Spleen (tissue), 7 donors: ENCODE measurements at regions not wholly inside any gene's neighbourhood (a gene's known extent, or its start where the extent isn't known, plus 50 kb on each side); places are given as distances from the start of the nearest gene placed in this dataset.

Experiments used
- POLR2A ChIP-seq, 3 donors: fragments of 450-650 bp; IDR thresholded peaks; one replicate each; pipeline ENCODE4 v1.5.1; 2017; ENCODE audit warnings: antibody characterized with exemption in 3 of 3, mild to moderate bottlenecking in 1 of 3
- TF ChIP-seq, protein P1 (sequence below), 11 experiments: fragments of 200-600 bp in 7 of 11; fragments of 450-650 bp in 4 of 11; sonication (generic) in 4 of 11; IDR thresholded peaks in 8 of 11; conservative IDR thresholded peaks in 3 of 11; 1 replicate in 7 of 11; 2 replicates in 4 of 11; pipeline versions ENCODE4 v1.4.0 to v1.8.0; 2016 to 2021; ENCODE audit warnings: antibody characterized with exemption in 11 of 11, inconsistent platforms in 4 of 11, mild to moderate bottlenecking in 1 of 11
- donor health status: DM: no; HTN: no; CAD: no; lungs with moderate emphysema.
- donor health status: DM: no; HTN: no; CAD: no.
- donor health status: DM: no; HTN: no; CAD: no.

DNA sequence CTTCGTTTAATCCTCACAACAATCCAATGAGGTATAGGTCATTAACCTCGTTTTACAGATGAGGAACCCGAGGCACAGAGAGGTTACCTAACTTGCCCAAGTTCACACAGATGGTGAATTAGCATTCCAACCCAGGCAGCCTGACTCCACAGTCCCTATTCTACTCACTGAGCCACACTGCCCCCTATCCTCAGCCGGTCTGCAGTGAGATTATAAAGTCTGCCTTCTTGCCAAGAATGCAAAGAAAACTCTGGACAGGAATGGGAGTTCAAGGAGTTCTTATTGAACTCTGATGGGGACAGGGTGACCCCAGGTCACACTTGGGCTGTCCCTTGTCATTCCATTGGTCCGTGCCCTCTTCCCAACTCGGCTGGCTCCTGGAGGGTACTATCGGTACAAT, 94.0 kb upstream of the KCNK12 start:
- TF ChIP-seq, protein P1, sequence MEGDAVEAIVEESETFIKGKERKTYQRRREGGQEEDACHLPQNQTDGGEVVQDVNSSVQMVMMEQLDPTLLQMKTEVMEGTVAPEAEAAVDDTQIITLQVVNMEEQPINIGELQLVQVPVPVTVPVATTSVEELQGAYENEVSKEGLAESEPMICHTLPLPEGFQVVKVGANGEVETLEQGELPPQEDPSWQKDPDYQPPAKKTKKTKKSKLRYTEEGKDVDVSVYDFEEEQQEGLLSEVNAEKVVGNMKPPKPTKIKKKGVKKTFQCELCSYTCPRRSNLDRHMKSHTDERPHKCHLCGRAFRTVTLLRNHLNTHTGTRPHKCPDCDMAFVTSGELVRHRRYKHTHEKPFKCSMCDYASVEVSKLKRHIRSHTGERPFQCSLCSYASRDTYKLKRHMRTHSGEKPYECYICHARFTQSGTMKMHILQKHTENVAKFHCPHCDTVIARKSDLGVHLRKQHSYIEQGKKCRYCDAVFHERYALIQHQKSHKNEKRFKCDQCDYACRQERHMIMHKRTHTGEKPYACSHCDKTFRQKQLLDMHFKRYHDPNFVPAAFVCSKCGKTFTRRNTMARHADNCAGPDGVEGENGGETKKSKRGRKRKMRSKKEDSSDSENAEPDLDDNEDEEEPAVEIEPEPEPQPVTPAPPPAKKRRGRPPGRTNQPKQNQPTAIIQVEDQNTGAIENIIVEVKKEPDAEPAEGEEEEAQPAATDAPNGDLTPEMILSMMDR (IDR thresholded peaks at IDR 0.05 in 8 of 11, conservative IDR thresholded peaks at IDR 0.05 in 3 of 11), result no peak
- TF ChIP-seq POLR2A (IDR thresholded peaks at IDR 0.05), result no peak
